ENCODE measurements at regions not wholly inside any gene's neighbourhood (a gene's known extent, or its start where the extent isn't known, plus 50 kb on each side); places are given as distances from the start of the nearest gene placed in this dataset.

DNA sequence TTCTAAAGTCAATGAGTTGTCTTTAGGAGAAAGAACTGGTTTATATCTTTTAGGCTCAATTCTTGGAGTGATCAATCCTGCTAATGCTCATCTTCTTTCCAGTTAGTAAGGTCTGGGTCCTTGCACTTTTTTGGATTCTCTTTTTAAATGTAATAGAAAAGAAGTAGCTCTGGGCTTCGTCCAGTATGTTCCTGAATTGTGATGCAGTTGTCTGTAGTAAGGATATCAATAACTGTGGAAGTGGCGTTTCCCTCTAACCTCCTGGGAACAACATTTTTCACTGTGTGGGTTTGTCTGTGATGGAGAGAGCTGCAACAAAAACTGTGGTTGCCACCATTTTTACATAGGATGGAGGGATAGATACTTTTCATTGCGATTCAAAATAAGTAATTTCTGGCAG, 367.2 kb downstream of the USP25 start:
- Histone ChIP-seq H3K9me3 (ENCODE audit: control insufficient read depth in 1 of 2, low read length in 2 of 2) (peaks cover 0 to 2% of the 10 kb centered on the region in 2 donors), H3K27ac (ENCODE audit: low read depth, low read length) (no peak overlapping the region), H3K4me1 (ENCODE audit: control insufficient read depth in 1 of 2, insufficient read depth in 2 of 2, low read length in 2 of 2) (no peaks in the 10 kb centered on the region), H3K4me3 (ENCODE audit: low read depth in 1 of 2, low read length in 2 of 2) (no peak overlapping the region), H3K27me3 (ENCODE audit: control insufficient read depth in 1 of 2, insufficient read depth in 2 of 2, low read length in 2 of 2) (no peaks in the 10 kb centered on the region), H3K36me3 (ENCODE audit: control insufficient read depth in 1 of 2, insufficient read depth in 2 of 2, low read length in 2 of 2) (no peaks in the 10 kb centered on the region), H3K9ac (ENCODE audit: low read depth in 1 of 2, low read length in 2 of 2) (no peak overlapping the region)

GRCh38 chr21:16102113-16102512, 372.3 kb downstream of the USP25 start:
- Histone ChIP-seq H3K4me3 (ENCODE audit: low read depth in 1 of 2, low read length in 2 of 2) (no peak overlapping the region), H3K9ac (ENCODE audit: low read depth in 1 of 2, low read length in 2 of 2) (no peak overlapping the region), H3K36me3 (ENCODE audit: control insufficient read depth in 1 of 2, insufficient read depth in 2 of 2, low read length in 2 of 2) (no peaks in the 10 kb centered on the region), H3K27ac (ENCODE audit: low read depth, low read length) (no peak overlapping the region), H3K9me3 (ENCODE audit: control insufficient read depth in 1 of 2, low read length in 2 of 2) (peaks cover 0 to 4% of the 10 kb centered on the region in 2 donors), H3K27me3 (ENCODE audit: control insufficient read depth in 1 of 2, insufficient read depth in 2 of 2, low read length in 2 of 2) (no peaks in the 10 kb centered on the region), H3K4me1 (ENCODE audit: control insufficient read depth in 1 of 2, insufficient read depth in 2 of 2, low read length in 2 of 2) (no peaks in the 10 kb centered on the region)

- Histone ChIP-seq H3K9ac (ENCODE audit: low read depth in 1 of 2, low read length in 2 of 2) (no peak overlapping the region), H3K4me3 (ENCODE audit: low read depth in 1 of 2, low read length in 2 of 2) (no peak overlapping the region), H3K27me3 (ENCODE audit: control insufficient read depth in 1 of 2, insufficient read depth in 2 of 2, low read length in 2 of 2) (no peaks in the 10 kb centered on the region), H3K36me3 (ENCODE audit: control insufficient read depth in 1 of 2, insufficient read depth in 2 of 2, low read length in 2 of 2) (no peaks in the 10 kb centered on the region), H3K9me3 (ENCODE audit: control insufficient read depth in 1 of 2, low read length in 2 of 2) (no peaks in the 10 kb centered on the region), H3K4me1 (ENCODE audit: control insufficient read depth in 1 of 2, insufficient read depth in 2 of 2, low read length in 2 of 2) (no peaks in the 10 kb centered on the region), H3K27ac (ENCODE audit: low read depth, low read length) (no peak overlapping the region)
Measured at GRCh38 chr21:16108561-16109075, 378.8 kb downstream of the USP25 start.

GRCh38 chr21:16113052-16113715, 383.4 kb downstream of the USP25 start:
- H3K4me1 ChIP-seq (ENCODE audit: control insufficient read depth in 1 of 2, insufficient read depth in 2 of 2, low read length in 2 of 2), result no peaks in the 10 kb centered on the region
- no peaks in the 10 kb centered on the region for H3K27me3 ChIP-seq (ENCODE audit: control insufficient read depth in 1 of 2, insufficient read depth in 2 of 2, low read length in 2 of 2)
- no peak overlapping the region for H3K4me3 ChIP-seq (ENCODE audit: low read depth in 1 of 2, low read length in 2 of 2)
- no peaks in the 10 kb centered on the region for H3K9me3 ChIP-seq (ENCODE audit: control insufficient read depth in 1 of 2, low read length in 2 of 2)
- H3K9ac ChIP-seq (ENCODE audit: low read depth in 1 of 2, low read length in 2 of 2), result no peak overlapping the region
- H3K36me3 ChIP-seq (ENCODE audit: control insufficient read depth in 1 of 2, insufficient read depth in 2 of 2, low read length in 2 of 2), result no peaks in the 10 kb centered on the region
- H3K27ac ChIP-seq (ENCODE audit: low read depth, low read length), result no peak overlapping the region

DNA sequence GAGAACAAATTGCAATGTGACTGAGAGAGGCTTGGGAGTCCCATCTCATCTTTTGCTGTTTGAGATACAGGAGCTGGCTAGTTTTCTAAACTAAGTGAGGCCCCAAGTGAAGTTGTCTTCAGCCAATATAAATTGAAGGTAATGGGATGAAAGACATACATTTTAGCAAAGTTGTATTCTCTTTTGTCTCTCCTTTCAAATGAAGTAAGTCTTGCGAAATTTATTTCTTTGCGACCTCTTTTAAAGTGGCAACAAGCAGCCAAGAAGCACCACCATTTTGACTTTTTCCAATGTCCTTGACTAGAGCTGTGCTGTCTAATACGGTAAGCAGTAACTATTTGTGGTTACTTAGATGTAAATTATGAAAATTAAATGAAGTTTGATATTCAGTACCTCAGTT, 385.7 kb downstream of the USP25 start:
- no peak overlapping the region for H3K9ac ChIP-seq (ENCODE audit: low read depth in 1 of 2, low read length in 2 of 2)
- H3K27ac ChIP-seq (ENCODE audit: low read depth, low read length), result no peak overlapping the region
- no peaks in the 10 kb centered on the region for H3K9me3 ChIP-seq (ENCODE audit: control insufficient read depth in 1 of 2, low read length in 2 of 2)

GRCh38 chr21:16116069-16116468, 386.3 kb downstream of the USP25 start:
- no peaks in the 10 kb centered on the region for H3K27me3 ChIP-seq (ENCODE audit: control insufficient read depth in 1 of 2, insufficient read depth in 2 of 2, low read length in 2 of 2)
- no peaks in the 10 kb centered on the region for H3K36me3 ChIP-seq (ENCODE audit: control insufficient read depth in 1 of 2, insufficient read depth in 2 of 2, low read length in 2 of 2)
- no peak overlapping the region for H3K4me3 ChIP-seq (ENCODE audit: low read depth in 1 of 2, low read length in 2 of 2)
- no peaks in the 10 kb centered on the region for H3K4me1 ChIP-seq (ENCODE audit: control insufficient read depth in 1 of 2, insufficient read depth in 2 of 2, low read length in 2 of 2)
- no peak overlapping the region for H3K9ac ChIP-seq (ENCODE audit: low read depth in 1 of 2, low read length in 2 of 2)
- H3K27ac ChIP-seq (ENCODE audit: low read depth, low read length), result no peak overlapping the region
- no peaks in the 10 kb centered on the region for H3K9me3 ChIP-seq (ENCODE audit: control insufficient read depth in 1 of 2, low read length in 2 of 2)

More for the DNA sequence above, 385.7 kb downstream of the USP25 start:
- Histone ChIP-seq H3K27me3 (ENCODE audit: control insufficient read depth in 1 of 2, insufficient read depth in 2 of 2, low read length in 2 of 2) (no peaks in the 10 kb centered on the region), H3K4me1 (ENCODE audit: control insufficient read depth in 1 of 2, insufficient read depth in 2 of 2, low read length in 2 of 2) (no peaks in the 10 kb centered on the region), H3K36me3 (ENCODE audit: control insufficient read depth in 1 of 2, insufficient read depth in 2 of 2, low read length in 2 of 2) (no peaks in the 10 kb centered on the region), H3K4me3 (ENCODE audit: low read depth in 1 of 2, low read length in 2 of 2) (no peak overlapping the region)

DNA sequence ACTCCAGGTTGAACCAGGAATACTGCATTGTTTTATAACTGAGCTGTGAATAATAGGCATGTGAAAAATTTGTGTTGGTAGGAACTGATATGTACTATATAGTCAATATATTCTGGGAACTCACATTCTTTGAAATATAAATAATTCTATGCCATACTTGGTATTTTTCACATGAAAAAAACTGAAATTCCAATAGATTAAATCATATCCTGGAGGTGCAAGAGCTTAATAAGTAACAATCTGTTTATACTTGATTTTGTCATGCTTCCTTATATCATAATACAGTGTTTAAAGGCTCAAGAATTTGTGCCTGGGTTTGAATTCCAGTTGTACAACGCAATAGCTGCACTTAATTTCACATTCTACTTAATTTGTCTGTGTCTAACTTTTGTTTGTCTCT, 387.0 kb downstream of the USP25 start:
- no peaks in the 10 kb centered on the region for H3K4me1 ChIP-seq (ENCODE audit: control insufficient read depth in 1 of 2, insufficient read depth in 2 of 2, low read length in 2 of 2)
- no peak overlapping the region for H3K27ac ChIP-seq (ENCODE audit: low read depth, low read length)
- no peak overlapping the region for H3K9ac ChIP-seq (ENCODE audit: low read depth in 1 of 2, low read length in 2 of 2)
- H3K9me3 ChIP-seq (ENCODE audit: control insufficient read depth in 1 of 2, low read length in 2 of 2), result no peaks in the 10 kb centered on the region
- no peaks in the 10 kb centered on the region for H3K36me3 ChIP-seq (ENCODE audit: control insufficient read depth in 1 of 2, insufficient read depth in 2 of 2, low read length in 2 of 2)
- H3K27me3 ChIP-seq (ENCODE audit: control insufficient read depth in 1 of 2, insufficient read depth in 2 of 2, low read length in 2 of 2), result no peaks in the 10 kb centered on the region
- H3K4me3 ChIP-seq (ENCODE audit: low read depth in 1 of 2, low read length in 2 of 2), result no peak overlapping the region

- Histone ChIP-seq H3K9me3 (ENCODE audit: control insufficient read depth in 1 of 2, low read length in 2 of 2) (no peaks in the 10 kb centered on the region), H3K27ac (ENCODE audit: low read depth, low read length) (no peak overlapping the region), H3K4me3 (ENCODE audit: low read depth in 1 of 2, low read length in 2 of 2) (no peak overlapping the region), H3K27me3 (ENCODE audit: control insufficient read depth in 1 of 2, insufficient read depth in 2 of 2, low read length in 2 of 2) (no peaks in the 10 kb centered on the region), H3K9ac (ENCODE audit: low read depth in 1 of 2, low read length in 2 of 2) (no peak overlapping the region), H3K36me3 (ENCODE audit: control insufficient read depth in 1 of 2, insufficient read depth in 2 of 2, low read length in 2 of 2) (no peaks in the 10 kb centered on the region), H3K4me1 (ENCODE audit: control insufficient read depth in 1 of 2, insufficient read depth in 2 of 2, low read length in 2 of 2) (no peaks in the 10 kb centered on the region)
Measured at GRCh38 chr21:16117331-16117730, 387.5 kb downstream of the USP25 start.

GRCh38 chr21:16117851-16118590, 388.2 kb downstream of the USP25 start:
- H3K9me3 ChIP-seq (ENCODE audit: control insufficient read depth in 1 of 2, low read length in 2 of 2), result peaks cover 0 to under 1% of the 10 kb centered on the region in 2 donors
- no peak overlapping the region for H3K4me3 ChIP-seq (ENCODE audit: low read depth in 1 of 2, low read length in 2 of 2)
- H3K36me3 ChIP-seq (ENCODE audit: control insufficient read depth in 1 of 2, insufficient read depth in 2 of 2, low read length in 2 of 2), result no peaks in the 10 kb centered on the region
- H3K27ac ChIP-seq (ENCODE audit: low read depth, low read length), result no peak overlapping the region
- no peaks in the 10 kb centered on the region for H3K27me3 ChIP-seq (ENCODE audit: control insufficient read depth in 1 of 2, insufficient read depth in 2 of 2, low read length in 2 of 2)
- H3K9ac ChIP-seq (ENCODE audit: low read depth in 1 of 2, low read length in 2 of 2), result no peak overlapping the region
- no peaks in the 10 kb centered on the region for H3K4me1 ChIP-seq (ENCODE audit: control insufficient read depth in 1 of 2, insufficient read depth in 2 of 2, low read length in 2 of 2)

- Histone ChIP-seq H3K27me3 (ENCODE audit: control insufficient read depth in 1 of 2, insufficient read depth in 2 of 2, low read length in 2 of 2) (no peaks in the 10 kb centered on the region), H3K9ac (ENCODE audit: low read depth in 1 of 2, low read length in 2 of 2) (no peak overlapping the region), H3K4me3 (ENCODE audit: low read depth in 1 of 2, low read length in 2 of 2) (no peak overlapping the region), H3K4me1 (ENCODE audit: control insufficient read depth in 1 of 2, insufficient read depth in 2 of 2, low read length in 2 of 2) (no peaks in the 10 kb centered on the region), H3K36me3 (ENCODE audit: control insufficient read depth in 1 of 2, insufficient read depth in 2 of 2, low read length in 2 of 2) (no peaks in the 10 kb centered on the region), H3K9me3 (ENCODE audit: control insufficient read depth in 1 of 2, low read length in 2 of 2) (peaks cover 0 to 3% of the 10 kb centered on the region in 2 donors), H3K27ac (ENCODE audit: low read depth, low read length) (no peak overlapping the region)
Measured at GRCh38 chr21:16124378-16125138, 394.8 kb downstream of the USP25 start.

Measured in duodenal mucosa (tissue), 2 donors.